Esophagus (tissue), 2 donors: ENCODE measurements at regions not wholly inside any gene's neighbourhood (a gene's known extent, or its start where the extent isn't known, plus 50 kb on each side); places are given as distances from the start of the nearest gene placed in this dataset.

ENCODE experiments used
- H3K27ac ChIP-seq, 2 donors: one replicate each; pipeline ENCODE4 v1.5.1; 2013; ENCODE audit warnings: low read depth in 2 of 2, mild to moderate bottlenecking in 2 of 2, inconsistent platforms in 1 of 2, low read length in 1 of 2, moderate library complexity in 1 of 2
- H3K27me3 ChIP-seq, 2 donors: one replicate each; pipeline ENCODE4 v1.6.1; 2013; ENCODE audit warnings: low read length in 2 of 2, control low read depth in 1 of 2, mild to moderate bottlenecking in 1 of 2; ENCODE audit not compliant: insufficient read depth in 2 of 2, control insufficient read depth in 1 of 2
- H3K36me3 ChIP-seq, 2 donors: one replicate each; pipeline ENCODE4 v1.6.1; 2013; ENCODE audit warnings: low read length in 1 of 2; ENCODE audit not compliant: control insufficient read depth in 2 of 2, insufficient read depth in 2 of 2
- H3K4me1 ChIP-seq, 2 donors: one replicate each; pipeline ENCODE4 v1.6.1; 2013; ENCODE audit warnings: low read length in 1 of 2; ENCODE audit not compliant: control insufficient read depth in 2 of 2, insufficient read depth in 2 of 2
- H3K4me3 ChIP-seq, 2 donors: one replicate each; pipeline ENCODE4 v1.5.1; 2013; ENCODE audit warnings: low read length in 2 of 2, mild to moderate bottlenecking in 2 of 2, low read depth in 1 of 2, moderate library complexity in 1 of 2
- H3K9me3 ChIP-seq, 2 donors: one replicate each; pipeline ENCODE4 v1.6.1; 2013; ENCODE audit warnings: mild to moderate bottlenecking in 2 of 2, low read depth in 1 of 2, low read length in 1 of 2, moderate library complexity in 1 of 2; ENCODE audit not compliant: control insufficient read depth in 2 of 2, insufficient read depth in 1 of 2
- WGBS, 2 donors: extraction: QIAGEN DNeasy Blood & Tissue Kit; methylation state at CpG; one replicate each; pipeline ENCODE4 v1.1.7; 2013; 5-methylcytosine and 5-hydroxymethylcytosine counted together
- donor health status: healthy with polysubstance abuse.
- donor health status: Bipolar disorder and iron deficiency.

GRCh38 chr20:11459090-11459890 is 458.4 kb upstream of the BTBD3 start:
- H3K27ac ChIP-seq: no peak overlapping the region
- H3K4me1 ChIP-seq: no peaks in the 10 kb centered on the region
- H3K4me3 ChIP-seq: no peak overlapping the region
- no peaks in the 10 kb centered on the region for H3K9me3 ChIP-seq
- H3K27me3 ChIP-seq: no peaks in the 10 kb centered on the region
- whole genome bisulfite sequencing, 2 donors: 38 to 42% methylated on average over 2 of the region's 2 CpGs
- H3K36me3 ChIP-seq: no peaks in the 10 kb centered on the region

DNA sequence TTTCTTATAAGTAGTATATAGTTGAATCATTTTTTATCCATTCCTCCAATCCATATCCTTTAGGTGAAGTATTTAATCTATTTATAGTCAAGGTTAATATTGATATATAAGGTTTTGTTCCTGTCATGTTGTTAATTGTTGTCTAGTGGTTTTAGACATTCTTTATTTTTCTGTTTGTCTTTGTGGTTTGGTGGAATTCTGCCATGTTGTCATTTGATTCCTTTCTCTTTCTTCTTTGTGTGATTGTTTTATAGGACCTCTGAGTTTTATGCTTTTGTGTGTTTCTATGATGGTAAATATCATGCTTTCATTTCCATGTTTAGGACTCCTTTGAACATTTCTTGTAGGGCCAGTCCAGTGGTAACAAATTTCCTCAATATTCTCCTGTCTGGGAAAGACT is 450.3 kb upstream of the BTBD3 start:
- Histone ChIP-seq H3K4me1 (peaks cover 0 to 5% of the 10 kb centered on the region in 2 donors), H3K4me3 (no peak overlapping the region), H3K36me3 (no peaks in the 10 kb centered on the region), H3K27ac (no peak overlapping the region), H3K27me3 (no peaks in the 10 kb centered on the region), H3K9me3 (no peaks in the 10 kb centered on the region)

- H3K27me3 ChIP-seq: no peaks in the 10 kb centered on the region
- H3K4me1 ChIP-seq: peaks cover 0 to 5% of the 10 kb centered on the region in 2 donors
- H3K4me3 ChIP-seq: no peak overlapping the region
- no peaks in the 10 kb centered on the region for H3K9me3 ChIP-seq
- no peaks in the 10 kb centered on the region for H3K36me3 ChIP-seq
- WGBS, 2 donors: 78 to 87% methylated on average over 2 of the region's 2 CpGs
- H3K27ac ChIP-seq: peak overlapping the region in 1 of 2 donors; percentile 27
Observed at GRCh38 chr20:11468880-11469279, 448.8 kb upstream of the BTBD3 start.

DNA sequence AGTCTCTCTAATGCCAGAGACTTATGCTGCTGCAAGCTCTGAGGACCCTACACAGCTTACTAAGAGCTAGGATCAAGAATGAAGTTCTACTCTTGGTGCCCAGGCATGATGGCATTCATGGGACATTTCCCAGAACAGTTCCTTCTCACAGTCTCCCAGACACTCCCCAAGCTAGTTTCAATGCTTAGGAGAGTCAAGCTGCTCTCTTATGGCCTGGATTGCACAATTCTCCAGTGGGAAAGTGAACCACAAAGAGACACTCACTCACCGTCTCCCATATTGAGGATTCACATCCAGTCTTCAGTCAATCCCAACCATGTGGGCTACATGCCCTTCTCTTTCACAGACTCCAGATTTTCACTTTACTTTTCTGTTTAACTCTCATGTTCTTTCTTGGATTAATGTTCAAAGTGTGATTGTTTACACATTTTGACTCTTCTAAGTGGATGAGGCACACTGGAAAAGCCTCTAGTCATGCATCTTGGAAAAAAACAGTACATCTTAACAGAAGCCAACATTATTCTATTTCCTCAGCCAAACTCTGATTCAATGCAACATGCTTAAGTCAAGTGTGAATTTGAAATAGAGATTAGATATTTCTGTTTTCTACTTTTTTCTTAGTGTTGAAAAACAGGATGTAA is 447.8 kb upstream of the BTBD3 start:
- 32 to 68% methylated on average over 1 of the region's 1 CpG for WGBS, 2 donors
- Histone ChIP-seq H3K4me3 (no peak overlapping the region), H3K27ac (peak overlapping the region; percentile 34 to 73), H3K36me3 (no peaks in the 10 kb centered on the region), H3K27me3 (no peaks in the 10 kb centered on the region), H3K4me1 (peaks cover 0 to 5% of the 10 kb centered on the region in 2 donors), H3K9me3 (no peaks in the 10 kb centered on the region)

GRCh38 chr20:11473983-11474382 is 443.7 kb upstream of the BTBD3 start:
- no peak overlapping the region for H3K27ac ChIP-seq
- H3K27me3 ChIP-seq: no peaks in the 10 kb centered on the region
- H3K9me3 ChIP-seq: no peaks in the 10 kb centered on the region
- H3K4me3 ChIP-seq: no peak overlapping the region
- peaks cover 0 to 5% of the 10 kb centered on the region in 2 donors for H3K4me1 ChIP-seq
- H3K36me3 ChIP-seq: no peaks in the 10 kb centered on the region

DNA sequence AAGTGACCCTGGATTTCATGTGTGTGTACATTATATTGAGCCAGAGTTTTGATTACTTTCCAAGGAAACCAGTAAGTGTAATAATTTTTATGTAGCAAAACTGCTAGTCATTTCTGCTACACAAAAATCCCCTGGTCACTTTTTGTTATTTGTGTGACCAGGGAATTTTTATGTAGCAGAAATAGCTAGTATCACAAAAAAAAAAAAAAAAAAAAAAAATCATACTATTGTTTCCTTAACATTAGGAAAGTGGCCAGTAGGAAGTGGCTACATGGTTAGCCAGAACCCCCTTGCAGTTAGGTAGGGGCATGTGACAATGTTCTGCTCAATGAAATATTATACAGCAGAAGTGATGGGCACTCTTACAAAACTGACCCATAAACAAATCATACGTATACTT is 434.0 kb upstream of the BTBD3 start:
- Histone ChIP-seq H3K9me3 (no peaks in the 10 kb centered on the region), H3K4me1 (no peaks in the 10 kb centered on the region), H3K27ac (no peak overlapping the region), H3K27me3 (no peaks in the 10 kb centered on the region), H3K36me3 (no peaks in the 10 kb centered on the region), H3K4me3 (no peak overlapping the region)
- WGBS, 2 donors: 85 to 86% methylated on average over 1 of the region's 1 CpG

GRCh38 chr20:11484479-11484878 is 433.2 kb upstream of the BTBD3 start:
- WGBS, 2 donors: 93 to 100% methylated on average over 1 of the region's 1 CpG
- H3K4me1 ChIP-seq: no peaks in the 10 kb centered on the region
- no peaks in the 10 kb centered on the region for H3K36me3 ChIP-seq
- no peaks in the 10 kb centered on the region for H3K27me3 ChIP-seq
- no peak overlapping the region for H3K27ac ChIP-seq
- H3K4me3 ChIP-seq: no peak overlapping the region
- H3K9me3 ChIP-seq: no peaks in the 10 kb centered on the region

DNA sequence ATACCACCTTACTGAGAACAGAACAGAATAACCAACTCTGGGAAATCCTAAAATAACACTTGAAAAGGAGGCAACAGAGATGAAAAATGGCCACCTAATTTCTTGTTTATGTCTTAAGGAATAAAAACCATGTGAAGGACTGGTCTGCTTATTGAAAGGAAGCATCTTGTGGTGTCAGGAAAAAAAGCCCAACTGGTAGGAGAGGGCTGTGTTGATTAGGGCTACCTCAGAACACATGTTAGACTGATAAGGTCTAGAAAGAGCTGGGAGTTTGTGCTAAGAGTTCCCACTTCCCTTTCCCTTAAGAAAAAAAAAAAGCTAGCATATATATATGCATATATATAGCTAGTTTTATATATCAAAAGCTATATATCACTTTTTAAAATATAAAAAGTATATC is 425.3 kb upstream of the BTBD3 start:
- H3K27me3 ChIP-seq: no peaks in the 10 kb centered on the region
- no peak overlapping the region for H3K27ac ChIP-seq
- no peaks in the 10 kb centered on the region for H3K4me1 ChIP-seq
- H3K36me3 ChIP-seq: no peaks in the 10 kb centered on the region
- no peak overlapping the region for H3K4me3 ChIP-seq
- peaks cover 0 to 3% of the 10 kb centered on the region in 2 donors for H3K9me3 ChIP-seq

DNA sequence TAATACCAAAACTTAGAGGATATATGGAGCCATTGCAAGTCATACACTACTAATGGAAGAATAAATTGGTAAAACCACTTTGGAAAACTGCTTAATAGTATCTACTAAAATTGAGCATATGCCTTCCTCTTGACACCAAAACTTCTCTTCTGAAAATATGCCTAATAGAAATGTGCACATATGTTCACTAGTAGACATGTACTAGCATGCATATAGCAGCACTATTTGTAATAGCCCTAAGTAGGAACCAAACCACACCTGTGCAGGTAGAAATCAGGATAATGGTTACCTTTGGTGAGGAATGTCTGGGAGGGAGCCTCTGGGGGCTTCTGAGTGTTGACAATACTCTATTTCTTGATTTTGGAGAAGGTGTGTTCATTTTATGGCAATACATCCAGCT is 424.8 kb upstream of the BTBD3 start:
- H3K4me1 ChIP-seq: no peaks in the 10 kb centered on the region
- no peak overlapping the region for H3K27ac ChIP-seq
- peaks cover 0 to 3% of the 10 kb centered on the region in 2 donors for H3K9me3 ChIP-seq
- no peaks in the 10 kb centered on the region for H3K27me3 ChIP-seq
- H3K36me3 ChIP-seq: no peaks in the 10 kb centered on the region
- H3K4me3 ChIP-seq: no peak overlapping the region

GRCh38 chr20:11496380-11496779 is 421.3 kb upstream of the BTBD3 start:
- no peak overlapping the region for H3K4me3 ChIP-seq
- WGBS, 2 donors: 27% methylated on average over 2 of the region's 2 CpGs
- no peaks in the 10 kb centered on the region for H3K27me3 ChIP-seq
- H3K27ac ChIP-seq: no peak overlapping the region
- H3K9me3 ChIP-seq: peaks cover 0 to 2% of the 10 kb centered on the region in 2 donors
- no peaks in the 10 kb centered on the region for H3K4me1 ChIP-seq
- no peaks in the 10 kb centered on the region for H3K36me3 ChIP-seq
